WTC11 (cell line): ENCODE measurements at regions not wholly inside any gene's neighbourhood (a gene's known extent, or its start where the extent isn't known, plus 50 kb on each side); places are given as distances from the start of the nearest gene placed in this dataset.

Experiments used
- ESRRA ChIP-seq: sonication (generic); formaldehyde crosslinking; IDR thresholded peaks from 2 replicates; pipeline ENCODE4 v1.8.1; 2022; ENCODE audit warnings: mild to moderate bottlenecking, missing genetic modification reagents, borderline replicate concordance
- TF ChIP-seq, protein P1 (sequence below): fragments of 200-600 bp; IDR thresholded peaks from 2 replicates; pipeline ENCODE4 v1.8.0; 2022; ENCODE audit warnings: antibody characterized with exemption
- TF ChIP-seq, protein P2 (sequence below): sonication (generic); formaldehyde crosslinking; IDR thresholded peaks from 2 replicates; pipeline ENCODE4 v1.8.0; 2022; ENCODE audit warnings: mild to moderate bottlenecking, missing genetic modification reagents
- TF ChIP-seq, protein P3 (sequence below): sonication (generic); formaldehyde crosslinking; IDR thresholded peaks from 2 replicates; pipeline ENCODE4 v1.8.1; 2022; ENCODE audit warnings: low read depth, mild to moderate bottlenecking, moderate library complexity, missing genetic modification reagents, borderline replicate concordance
- TF ChIP-seq, protein P4 (sequence below): fragments of 250-450 bp; sonication (Bioruptor Pico); IDR thresholded peaks from 2 replicates; pipeline ENCODE4 v1.9.0; 2021; ENCODE audit warnings: mild to moderate bottlenecking

DNA sequence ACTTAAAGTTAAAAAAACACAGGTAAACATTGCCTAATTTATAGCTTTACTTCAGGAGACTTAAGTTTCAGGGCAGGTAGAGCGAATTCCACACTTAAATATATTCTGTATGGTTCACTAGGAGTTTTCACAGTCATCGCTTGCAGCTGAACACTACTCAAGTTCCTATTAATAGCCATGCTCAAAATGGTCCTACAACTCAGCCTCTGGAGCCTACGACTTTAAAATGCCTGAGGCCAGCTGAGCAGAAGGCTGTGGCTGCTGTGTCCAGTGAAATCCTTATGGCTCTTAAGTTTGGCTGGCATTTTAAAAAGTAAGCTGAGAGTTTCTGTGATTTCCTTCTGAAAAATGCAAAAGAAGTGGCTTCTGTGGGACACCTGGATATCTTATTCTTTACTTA lies 105.4 kb upstream of the GLI3 start:
- TF ChIP-seq, protein P1, sequence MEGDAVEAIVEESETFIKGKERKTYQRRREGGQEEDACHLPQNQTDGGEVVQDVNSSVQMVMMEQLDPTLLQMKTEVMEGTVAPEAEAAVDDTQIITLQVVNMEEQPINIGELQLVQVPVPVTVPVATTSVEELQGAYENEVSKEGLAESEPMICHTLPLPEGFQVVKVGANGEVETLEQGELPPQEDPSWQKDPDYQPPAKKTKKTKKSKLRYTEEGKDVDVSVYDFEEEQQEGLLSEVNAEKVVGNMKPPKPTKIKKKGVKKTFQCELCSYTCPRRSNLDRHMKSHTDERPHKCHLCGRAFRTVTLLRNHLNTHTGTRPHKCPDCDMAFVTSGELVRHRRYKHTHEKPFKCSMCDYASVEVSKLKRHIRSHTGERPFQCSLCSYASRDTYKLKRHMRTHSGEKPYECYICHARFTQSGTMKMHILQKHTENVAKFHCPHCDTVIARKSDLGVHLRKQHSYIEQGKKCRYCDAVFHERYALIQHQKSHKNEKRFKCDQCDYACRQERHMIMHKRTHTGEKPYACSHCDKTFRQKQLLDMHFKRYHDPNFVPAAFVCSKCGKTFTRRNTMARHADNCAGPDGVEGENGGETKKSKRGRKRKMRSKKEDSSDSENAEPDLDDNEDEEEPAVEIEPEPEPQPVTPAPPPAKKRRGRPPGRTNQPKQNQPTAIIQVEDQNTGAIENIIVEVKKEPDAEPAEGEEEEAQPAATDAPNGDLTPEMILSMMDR: no peak
- TF ChIP-seq, protein P2, sequence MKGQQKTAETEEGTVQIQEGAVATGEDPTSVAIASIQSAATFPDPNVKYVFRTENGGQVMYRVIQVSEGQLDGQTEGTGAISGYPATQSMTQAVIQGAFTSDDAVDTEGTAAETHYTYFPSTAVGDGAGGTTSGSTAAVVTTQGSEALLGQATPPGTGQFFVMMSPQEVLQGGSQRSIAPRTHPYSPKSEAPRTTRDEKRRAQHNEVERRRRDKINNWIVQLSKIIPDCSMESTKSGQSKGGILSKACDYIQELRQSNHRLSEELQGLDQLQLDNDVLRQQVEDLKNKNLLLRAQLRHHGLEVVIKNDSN (CRISPR knock-in tag): no peak
- no peak for TF ChIP-seq ESRRA (CRISPR knock-in tag)
- TF ChIP-seq, protein P3, sequence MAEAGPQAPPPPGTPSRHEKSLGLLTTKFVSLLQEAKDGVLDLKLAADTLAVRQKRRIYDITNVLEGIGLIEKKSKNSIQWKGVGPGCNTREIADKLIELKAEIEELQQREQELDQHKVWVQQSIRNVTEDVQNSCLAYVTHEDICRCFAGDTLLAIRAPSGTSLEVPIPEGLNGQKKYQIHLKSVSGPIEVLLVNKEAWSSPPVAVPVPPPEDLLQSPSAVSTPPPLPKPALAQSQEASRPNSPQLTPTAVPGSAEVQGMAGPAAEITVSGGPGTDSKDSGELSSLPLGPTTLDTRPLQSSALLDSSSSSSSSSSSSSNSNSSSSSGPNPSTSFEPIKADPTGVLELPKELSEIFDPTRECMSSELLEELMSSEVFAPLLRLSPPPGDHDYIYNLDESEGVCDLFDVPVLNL (CRISPR knock-in tag): no peak
- TF ChIP-seq, protein P4, sequence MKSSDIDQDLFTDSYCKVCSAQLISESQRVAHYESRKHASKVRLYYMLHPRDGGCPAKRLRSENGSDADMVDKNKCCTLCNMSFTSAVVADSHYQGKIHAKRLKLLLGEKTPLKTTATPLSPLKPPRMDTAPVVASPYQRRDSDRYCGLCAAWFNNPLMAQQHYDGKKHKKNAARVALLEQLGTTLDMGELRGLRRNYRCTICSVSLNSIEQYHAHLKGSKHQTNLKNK: no peak
